Skeletal muscle tissue (tissue), 3 donors: ENCODE measurements at regions not wholly inside any gene's neighbourhood (a gene's known extent, or its start where the extent isn't known, plus 50 kb on each side); places are given as distances from the start of the nearest gene placed in this dataset.
"Not testable (repeated sequence)": the region's sequence is repeated elsewhere in the genome, so short reads cannot be mapped to it uniquely, and the experiment has no call there.

Experiments
- H3K27ac ChIP-seq: one replicate; pipeline ENCODE4 v1.7.0; 2013; ENCODE audit warnings: mild to moderate bottlenecking, low read depth, low read length, inconsistent platforms
- H3K27me3 ChIP-seq, 3 donors: one replicate each; pipeline ENCODE4 v1.7.0; 2013; ENCODE audit warnings: low read length in 3 of 3; ENCODE audit not compliant: control insufficient read depth in 3 of 3, insufficient read depth in 3 of 3
- H3K36me3 ChIP-seq, 3 donors: one replicate each; pipeline ENCODE4 v1.7.0; 2013; ENCODE audit warnings: low read length in 3 of 3; ENCODE audit not compliant: control insufficient read depth in 3 of 3, insufficient read depth in 3 of 3
- H3K4me1 ChIP-seq, 3 donors: one replicate each; pipeline ENCODE4 v1.7.0; 2013; ENCODE audit warnings: low read length in 3 of 3, mild to moderate bottlenecking in 3 of 3; ENCODE audit not compliant: control insufficient read depth in 3 of 3, insufficient read depth in 3 of 3
- H3K4me3 ChIP-seq, 3 donors: one replicate each; pipeline ENCODE4 v1.7.0; 2013; ENCODE audit warnings: low read length in 3 of 3
- H3K9ac ChIP-seq, 3 donors: one replicate each; pipeline ENCODE4 v1.7.0; 2013; ENCODE audit warnings: low read length in 3 of 3, mild to moderate bottlenecking in 3 of 3, moderate library complexity in 2 of 3, low read depth in 1 of 3
- H3K9me3 ChIP-seq, 3 donors: one replicate each; pipeline ENCODE4 v1.7.0; 2013; ENCODE audit warnings: low read length in 3 of 3; ENCODE audit not compliant: control insufficient read depth in 3 of 3
- donor health status: Osteomylitis.

DNA sequence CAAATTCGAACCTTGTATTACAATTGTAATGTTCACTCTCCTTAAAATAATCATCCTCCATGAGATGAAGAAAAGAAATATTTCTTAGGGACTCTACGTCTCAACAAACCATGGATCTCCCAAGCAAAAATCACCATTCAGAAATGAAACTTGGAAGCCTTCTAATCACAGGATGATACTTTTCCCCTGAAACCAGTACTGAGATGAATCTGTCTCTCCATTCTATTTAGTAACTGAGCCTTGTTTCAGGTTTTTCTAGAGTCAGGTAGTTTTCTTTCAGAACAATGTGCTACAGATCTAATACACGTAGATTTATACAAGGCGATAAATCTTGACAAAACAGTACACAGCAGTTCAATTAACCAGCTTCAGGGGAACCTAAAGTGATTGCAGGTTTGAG lies 660.1 kb upstream of the CBLB start:
- Histone ChIP-seq H3K36me3 (no peaks in the 10 kb centered on the region), H3K27ac (no peak overlapping the region), H3K9me3 (no peaks in the 10 kb centered on the region), H3K27me3 (no peaks in the 10 kb centered on the region), H3K4me3 (no peak overlapping the region), H3K4me1 (no peaks in the 10 kb centered on the region), H3K9ac (no peak overlapping the region)

GRCh38 chr3:106529738-106530137 lies 660.9 kb upstream of the CBLB start:
- H3K9ac ChIP-seq: no peak overlapping the region
- H3K27ac ChIP-seq: no peak overlapping the region
- no peaks in the 10 kb centered on the region for H3K4me1 ChIP-seq
- no peaks in the 10 kb centered on the region for H3K27me3 ChIP-seq
- H3K4me3 ChIP-seq: no peak overlapping the region
- no peaks in the 10 kb centered on the region for H3K36me3 ChIP-seq
- no peaks in the 10 kb centered on the region for H3K9me3 ChIP-seq

GRCh38 chr3:106530367-106530766 lies 661.6 kb upstream of the CBLB start:
- Histone ChIP-seq H3K4me3 (no peak overlapping the region), H3K36me3 (no peaks in the 10 kb centered on the region), H3K4me1 (no peaks in the 10 kb centered on the region), H3K9ac (no peak overlapping the region), H3K27ac (no peak overlapping the region), H3K27me3 (no peaks in the 10 kb centered on the region), H3K9me3 (no peaks in the 10 kb centered on the region)

GRCh38 chr3:106531771-106532329 lies 663.0 kb upstream of the CBLB start:
- H3K27ac ChIP-seq, H3K9me3 ChIP-seq, H3K9ac ChIP-seq, H3K27me3 ChIP-seq, H3K4me3 ChIP-seq, H3K4me1 ChIP-seq, H3K36me3 ChIP-seq: not testable (repeated sequence)

DNA sequence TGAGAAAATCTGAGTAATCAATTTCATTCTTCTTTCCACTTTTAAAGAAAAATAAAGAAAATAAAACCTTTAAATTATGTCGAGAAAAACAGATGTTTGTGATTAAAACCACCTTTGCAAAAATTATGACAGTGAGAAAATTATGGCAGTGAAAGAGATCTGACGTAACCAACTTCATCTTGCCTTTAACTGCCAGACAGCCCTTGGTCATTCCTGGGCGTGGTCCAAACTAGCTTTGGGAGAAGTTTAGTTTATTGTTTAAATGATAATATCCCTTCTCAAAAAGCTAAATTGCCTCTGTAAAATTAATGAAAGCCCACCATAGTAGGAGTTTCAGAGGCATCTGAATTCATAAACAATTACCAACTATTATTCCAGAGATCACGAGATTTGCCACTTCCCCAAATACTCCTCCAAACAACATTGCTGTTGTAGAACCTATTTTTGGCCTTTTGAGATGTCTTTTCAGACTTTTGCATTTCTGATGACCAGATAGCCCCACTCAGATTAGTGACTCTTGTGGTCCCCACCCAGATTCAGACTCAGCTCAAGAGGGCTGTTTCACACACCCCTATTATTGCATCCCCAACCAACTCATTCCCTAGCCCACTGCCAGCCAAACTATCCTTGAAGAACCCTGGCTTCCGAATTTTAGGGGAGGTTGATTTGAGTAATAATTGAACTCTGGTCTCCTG lies 664.4 kb upstream of the CBLB start:
- no peaks in the 10 kb centered on the region for H3K36me3 ChIP-seq
- no peak overlapping the region for H3K27ac ChIP-seq
- no peaks in the 10 kb centered on the region for H3K27me3 ChIP-seq

DNA sequence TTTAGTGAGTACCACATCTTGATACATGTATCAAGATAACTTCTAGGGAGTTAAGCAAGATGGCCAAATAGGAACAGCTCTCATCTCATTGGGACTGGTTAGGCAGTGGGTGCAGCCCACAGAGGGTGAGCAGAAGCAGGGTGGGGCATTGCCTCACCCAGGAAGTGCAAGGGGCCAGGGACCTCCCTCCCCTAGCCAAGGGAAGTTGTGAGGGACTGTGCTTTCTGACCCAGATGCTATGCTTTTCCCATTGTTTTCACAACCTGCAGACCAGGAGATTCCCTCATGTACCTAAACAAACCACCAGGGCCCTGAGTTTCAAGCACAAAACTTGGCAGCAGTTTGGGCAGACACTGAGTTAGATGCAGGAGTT lies 665.0 kb upstream of the CBLB start:
- Histone ChIP-seq H3K9me3 (no peaks in the 10 kb centered on the region), H3K4me3 (no peak overlapping the region), H3K27ac (no peak overlapping the region), H3K36me3 (no peaks in the 10 kb centered on the region), H3K4me1 (no peaks in the 10 kb centered on the region), H3K27me3 (no peaks in the 10 kb centered on the region), H3K9ac (no peak overlapping the region)

More for the DNA sequence above, 664.4 kb upstream of the CBLB start:
- Histone ChIP-seq H3K4me1 (no peaks in the 10 kb centered on the region), H3K9me3 (no peaks in the 10 kb centered on the region), H3K4me3 (no peak overlapping the region), H3K9ac (no peak overlapping the region)

DNA sequence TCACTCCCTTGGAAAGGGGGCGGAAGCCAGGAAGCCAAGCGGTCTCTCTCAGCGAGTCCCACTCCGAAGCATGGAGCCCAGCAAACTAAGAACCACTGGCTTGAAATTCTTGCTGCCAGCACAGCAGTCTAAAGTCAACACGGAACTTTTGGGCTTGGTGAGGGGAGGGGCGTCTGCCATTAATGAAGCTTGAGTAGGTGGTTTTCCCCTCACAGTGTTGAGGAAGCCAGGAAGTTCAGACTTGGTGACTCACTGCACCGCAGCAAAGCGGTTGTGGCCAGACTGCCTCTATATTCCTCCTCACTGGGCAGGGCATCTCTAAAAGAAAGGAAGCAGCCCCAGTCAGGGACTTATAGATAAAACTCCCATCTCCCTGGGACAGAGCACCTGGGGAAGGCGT lies 665.4 kb upstream of the CBLB start:
- H3K4me1 ChIP-seq: no peaks in the 10 kb centered on the region
- H3K36me3 ChIP-seq: no peaks in the 10 kb centered on the region

DNA sequence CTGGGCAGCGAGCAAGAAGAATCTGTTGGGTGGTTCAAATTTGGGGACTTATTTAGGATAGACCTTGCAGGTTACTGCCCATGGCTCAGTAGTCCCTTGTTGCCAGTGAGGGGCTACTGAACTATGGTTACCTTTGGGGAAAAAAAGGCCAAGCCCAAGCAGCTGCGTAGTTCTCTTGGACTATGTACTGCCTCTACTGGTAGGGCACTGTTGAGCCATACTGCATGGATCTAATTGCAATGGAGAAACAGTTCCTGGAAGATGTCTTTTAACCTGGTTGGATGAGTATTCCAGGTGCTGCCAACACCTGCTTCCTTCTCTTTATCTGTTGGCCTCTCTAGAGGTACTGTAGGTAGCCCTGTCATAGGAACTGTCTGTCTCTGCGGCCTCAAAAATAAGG lies 671.9 kb upstream of the CBLB start:
- Histone ChIP-seq H3K9me3 (no peaks in the 10 kb centered on the region), H3K4me1 (no peaks in the 10 kb centered on the region), H3K36me3 (no peaks in the 10 kb centered on the region), H3K27ac (no peak overlapping the region), H3K27me3 (no peaks in the 10 kb centered on the region), H3K4me3 (no peak overlapping the region), H3K9ac (no peak overlapping the region)

More for the DNA sequence above, 665.4 kb upstream of the CBLB start:
- H3K27me3 ChIP-seq: no peaks in the 10 kb centered on the region
- H3K9ac ChIP-seq: no peak overlapping the region
- no peak overlapping the region for H3K27ac ChIP-seq
- no peak overlapping the region for H3K4me3 ChIP-seq
- no peaks in the 10 kb centered on the region for H3K9me3 ChIP-seq

DNA sequence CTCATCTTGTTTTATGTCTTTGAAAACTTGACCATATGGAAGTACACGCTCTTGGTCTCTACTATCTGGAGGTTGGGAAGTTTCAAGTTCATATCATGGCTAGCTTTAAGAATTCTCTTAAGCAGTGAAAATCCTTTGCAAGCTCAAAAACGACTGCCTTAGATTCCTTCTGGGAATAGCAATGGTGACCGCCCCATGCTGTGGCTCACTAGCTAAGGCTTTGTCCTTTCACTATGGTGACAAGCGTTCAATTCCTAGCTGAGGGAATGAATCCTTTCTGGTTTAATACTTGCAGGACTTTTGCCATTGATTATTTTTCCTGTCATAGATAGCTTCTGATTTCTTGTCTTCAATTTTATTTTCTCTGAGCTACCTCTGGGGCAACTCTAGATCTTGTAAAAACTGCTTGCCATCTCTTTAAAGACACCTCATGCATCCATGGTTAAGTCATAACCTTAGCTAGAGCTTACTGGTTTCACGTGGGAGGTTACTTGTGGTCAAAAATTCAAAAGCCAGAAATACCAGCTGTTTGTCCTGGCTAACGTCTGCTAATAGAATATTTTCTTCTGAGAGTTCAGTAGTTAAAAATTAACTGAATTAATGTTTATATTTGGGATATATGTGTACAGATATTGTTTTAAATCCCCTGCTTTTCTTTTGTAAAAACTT lies 673.4 kb upstream of the CBLB start:
- no peak overlapping the region for H3K4me3 ChIP-seq
- no peak overlapping the region for H3K27ac ChIP-seq
- no peaks in the 10 kb centered on the region for H3K9me3 ChIP-seq
- H3K36me3 ChIP-seq: no peaks in the 10 kb centered on the region
- no peaks in the 10 kb centered on the region for H3K4me1 ChIP-seq
- H3K9ac ChIP-seq: no peak overlapping the region
- no peaks in the 10 kb centered on the region for H3K27me3 ChIP-seq

DNA sequence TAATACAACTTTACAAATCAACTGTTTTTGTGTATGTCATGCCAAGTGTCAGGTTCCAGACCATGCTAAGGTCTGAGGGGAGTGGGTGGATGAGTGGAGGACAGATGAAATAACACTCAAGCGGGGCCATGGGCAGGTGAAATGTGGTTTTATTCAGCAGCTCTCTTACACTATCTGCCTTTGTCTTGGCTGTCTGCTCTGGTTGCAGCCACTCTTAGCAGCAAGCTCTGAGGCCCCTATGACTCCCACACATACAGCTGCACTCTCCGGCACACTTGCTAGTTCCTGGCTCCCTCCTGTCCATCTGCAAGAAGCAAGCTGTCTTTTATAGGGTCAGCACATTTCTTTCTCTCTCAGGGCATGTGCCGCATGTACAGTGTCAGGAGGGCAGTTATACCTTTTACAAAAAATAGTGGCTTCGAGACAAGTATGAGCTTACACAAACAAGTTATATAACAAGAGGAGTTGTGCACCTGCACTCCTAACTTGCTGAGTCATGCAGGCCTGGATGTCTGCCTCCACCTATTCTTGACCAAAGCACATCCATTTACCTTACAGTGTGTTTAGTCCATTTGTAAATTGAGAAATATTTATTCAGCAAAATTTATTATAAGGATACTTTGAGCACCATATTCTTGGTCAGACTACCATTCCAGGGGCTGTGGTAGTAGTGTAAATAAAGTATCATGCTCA lies 683.7 kb upstream of the CBLB start:
- no peak overlapping the region for H3K27ac ChIP-seq
- no peaks in the 10 kb centered on the region for H3K4me1 ChIP-seq
- H3K36me3 ChIP-seq: no peaks in the 10 kb centered on the region
- no peaks in the 10 kb centered on the region for H3K27me3 ChIP-seq
- H3K9me3 ChIP-seq: no peaks in the 10 kb centered on the region
- no peak overlapping the region for H3K4me3 ChIP-seq
- no peak overlapping the region for H3K9ac ChIP-seq
